Body of pancreas (tissue), 4 donors: ENCODE measurements at regions not wholly inside any gene's neighbourhood (a gene's known extent, or its start where the extent isn't known, plus 50 kb on each side); places are given as distances from the start of the nearest gene placed in this dataset.

Experiments
- ATAC-seq: fragments of 150-250 bp; one replicate; pipeline ENCODE4 v1.9.1; 2016
- DNase-seq, 4 donors: peaks; one replicate each; pipeline ENCODE4 v3.0.0-alpha.2; 2019
- H3K27ac ChIP-seq, 4 donors: fragments of 200-600 bp; sonication (generic); 1 replicate in 3 of 4; 2 replicates in 1 of 4; pipeline versions ENCODE4 v1.5.1 to v1.6.1; 2016 to 2019; ENCODE audit warnings: mild to moderate bottlenecking in 1 of 4, mixed read lengths in 1 of 4, moderate library complexity in 1 of 4
- H3K27me3 ChIP-seq, 2 donors: fragments of 200-600 bp; sonication (generic); one replicate each; pipeline ENCODE4 v1.6.0; 2016; ENCODE audit warnings: mild to moderate bottlenecking in 1 of 2
- H3K36me3 ChIP-seq, 2 donors: fragments of 200-600 bp; sonication (generic); replicated peaks in 1 of 2; 2 replicates each; pipeline ENCODE4 v1.5.1; 2016; ENCODE audit warnings: low read depth in 2 of 2; ENCODE audit not compliant: insufficient read depth in 1 of 2
- H3K4me1 ChIP-seq: fragments of 200-600 bp; sonication (generic); one replicate; pipeline ENCODE4 v1.6.0; 2016
- H3K4me3 ChIP-seq, 2 donors: fragments of 200-600 bp; sonication (generic); 1 replicate in 1 of 2; 2 replicates in 1 of 2; pipeline ENCODE4 v1.5.1; 2016 to 2019
- H3K9me3 ChIP-seq, 3 donors: fragments of 200-600 bp; sonication (generic); 1 replicate in 2 of 3; 2 replicates in 1 of 3; pipeline ENCODE4 v1.5.1; 2016
- CTCF ChIP-seq, 7 experiments: fragments of 450-650 bp in 4 of 7; fragments of 200-600 bp in 3 of 7; sonication (generic) in 3 of 7; IDR thresholded peaks; one replicate each; pipeline ENCODE4 v1.5.1; 2016 to 2019; ENCODE audit warnings: antibody characterized with exemption in 7 of 7
- POLR2A ChIP-seq, 3 donors: fragments of 450-650 bp; IDR thresholded peaks; one replicate each; pipeline ENCODE4 v1.6.1; 2016; ENCODE audit warnings: antibody characterized with exemption in 3 of 3, mild to moderate bottlenecking in 2 of 3
- WGBS, 2 donors: methylation state at CpG; one replicate each; pipeline ENCODE4 v1.1.5; 2017; 5-methylcytosine and 5-hydroxymethylcytosine counted together
- intact Hi-C: fragments of 100-400 bp; cut with DNase I; formaldehyde crosslinking; loops from one replicate; pipeline ENCODE4 v1.15.1; 2023

GRCh38 chr9:103819936-103820335 lies 274.2 kb upstream of the SMC2 start:
- 76 to 81% methylated on average over 1 of the region's 1 CpG for WGBS, 2 donors
- Histone ChIP-seq H3K27ac (no peak overlapping the region), H3K4me1 (no peaks in the 10 kb centered on the region), H3K4me3 (no peak overlapping the region), H3K27me3 (no peaks in the 10 kb centered on the region), H3K36me3 (no peaks in the 10 kb centered on the region), H3K9me3 (no peaks in the 10 kb centered on the region)
- ATAC-seq: no peak
- TF ChIP-seq POLR2A (IDR thresholded peaks at IDR 0.05): no peak
- no peak for TF ChIP-seq CTCF (IDR thresholded peaks at IDR 0.05)
- no peak for DNase-seq
- intact Hi-C loops: no loop called here

- H3K27ac ChIP-seq: no peak overlapping the region
- intact Hi-C loops: no loop called here
- H3K36me3 ChIP-seq: no peaks in the 10 kb centered on the region
- H3K27me3 ChIP-seq: no peaks in the 10 kb centered on the region
- no peaks in the 10 kb centered on the region for H3K9me3 ChIP-seq
- H3K4me3 ChIP-seq: no peak overlapping the region
- DNase-seq: no peak
- H3K4me1 ChIP-seq: no peaks in the 10 kb centered on the region
- ATAC-seq: no peak
- WGBS, 2 donors: 81 to 89% methylated on average over 1 of the region's 1 CpG
- no peak for TF ChIP-seq POLR2A (IDR thresholded peaks at IDR 0.05)
- no peak for TF ChIP-seq CTCF (IDR thresholded peaks at IDR 0.05)
Observed at GRCh38 chr9:103821115-103821514, 273.0 kb upstream of the SMC2 start.

- ATAC-seq: no peak
- H3K4me3 ChIP-seq: no peak overlapping the region
- TF ChIP-seq POLR2A (IDR thresholded peaks at IDR 0.05) (no peak), CTCF (IDR thresholded peaks at IDR 0.05) (no peak)
- no peaks in the 10 kb centered on the region for H3K27me3 ChIP-seq
- H3K27ac ChIP-seq: no peak overlapping the region
- no peaks in the 10 kb centered on the region for H3K9me3 ChIP-seq
- no peaks in the 10 kb centered on the region for H3K4me1 ChIP-seq
- no peak for DNase-seq
- no peaks in the 10 kb centered on the region for H3K36me3 ChIP-seq
- 10 to 63% methylated on average over 1 of the region's 1 CpG for WGBS, 2 donors
- intact Hi-C loops: no loop called here
Observed at GRCh38 chr9:103837940-103838339, 256.2 kb upstream of the SMC2 start.

- no peaks in the 10 kb centered on the region for H3K9me3 ChIP-seq
- TF ChIP-seq POLR2A (IDR thresholded peaks at IDR 0.05): no peak
- TF ChIP-seq CTCF (IDR thresholded peaks at IDR 0.05): no peak
- DNase-seq (no peak), ATAC-seq (no peak)
- H3K36me3 ChIP-seq: no peaks in the 10 kb centered on the region
- H3K4me3 ChIP-seq: no peak overlapping the region
- intact Hi-C loops: no loop called here
- H3K27me3 ChIP-seq: no peaks in the 10 kb centered on the region
- no peaks in the 10 kb centered on the region for H3K4me1 ChIP-seq
- H3K27ac ChIP-seq: no peak overlapping the region
- WGBS, 2 donors: 85 to 100% methylated on average over 1 of the region's 1 CpG
Observed at GRCh38 chr9:103839197-103839596, 254.9 kb upstream of the SMC2 start.

- Histone ChIP-seq H3K9me3 (no peaks in the 10 kb centered on the region), H3K27ac (no peak overlapping the region), H3K36me3 (no peaks in the 10 kb centered on the region), H3K4me1 (no peaks in the 10 kb centered on the region), H3K27me3 (no peaks in the 10 kb centered on the region), H3K4me3 (no peak overlapping the region)
- DNase-seq (no peak), ATAC-seq (no peak)
- TF ChIP-seq CTCF (IDR thresholded peaks at IDR 0.05): no peak
- no peak for TF ChIP-seq POLR2A (IDR thresholded peaks at IDR 0.05)
- intact Hi-C loops: no loop called here
- 43 to 54% methylated on average over 1 of the region's 1 CpG for WGBS, 2 donors
Observed at GRCh38 chr9:103867886-103868285, 226.2 kb upstream of the SMC2 start.
